ENCODE measurements at regions not wholly inside any gene's neighbourhood (a gene's known extent, or its start where the extent isn't known, plus 50 kb on each side); places are given as distances from the start of the nearest gene placed in this dataset.
"Not testable (repeated sequence)": the region's sequence is repeated elsewhere in the genome, so short reads cannot be mapped to it uniquely, and the experiment has no call there.

DNA sequence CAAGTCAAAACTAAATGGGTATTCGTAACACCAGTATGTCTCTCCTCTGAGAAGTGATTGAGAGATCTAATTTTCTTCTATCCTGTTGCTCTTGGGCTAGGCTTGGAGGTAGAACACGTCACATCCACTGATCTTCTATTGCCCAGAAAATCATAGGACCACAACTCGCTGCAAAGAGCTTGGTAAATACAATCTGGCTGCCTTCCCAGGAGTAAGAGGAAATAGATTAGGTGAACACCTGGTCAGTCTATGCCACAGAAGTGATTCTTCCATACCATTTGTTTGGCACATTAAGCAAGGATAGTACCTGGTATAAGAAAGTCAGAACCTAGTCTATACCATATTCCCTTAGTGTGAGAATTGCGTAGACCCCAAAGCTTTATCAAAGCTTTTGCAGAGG is 129.3 kb upstream of the PHYHIPL start:
- Histone ChIP-seq H3K27ac (no peak overlapping the region), H3K9me3 (no peaks in the 10 kb centered on the region), H3K4me2 (no peak overlapping the region), H3K4me3 (no peak overlapping the region), H3K4me1 (no peaks in the 10 kb centered on the region)
- ChIA-PET CTCF (interaction anchor here (1.3 kb wide), 1 partner anchor 95 kb away, joined by 3 read pairs; no protein-coding TSS in a partner anchor), POLR2A (no interaction called here)
- 55% methylated on average over 4 of the region's 4 CpGs for WGBS (ENCODE audit: missing lambda C conversion rate)
- no peak for TF ChIP-seq NFE2L2 (conservative IDR thresholded peaks at IDR 0.05; ENCODE audit: low read length)
- DNase-seq (ENCODE audit: low read depth in 1 of 2, low spot score in 1 of 2): no peak
- no peak for ATAC-seq
- FAIRE-seq: no peak

DNA sequence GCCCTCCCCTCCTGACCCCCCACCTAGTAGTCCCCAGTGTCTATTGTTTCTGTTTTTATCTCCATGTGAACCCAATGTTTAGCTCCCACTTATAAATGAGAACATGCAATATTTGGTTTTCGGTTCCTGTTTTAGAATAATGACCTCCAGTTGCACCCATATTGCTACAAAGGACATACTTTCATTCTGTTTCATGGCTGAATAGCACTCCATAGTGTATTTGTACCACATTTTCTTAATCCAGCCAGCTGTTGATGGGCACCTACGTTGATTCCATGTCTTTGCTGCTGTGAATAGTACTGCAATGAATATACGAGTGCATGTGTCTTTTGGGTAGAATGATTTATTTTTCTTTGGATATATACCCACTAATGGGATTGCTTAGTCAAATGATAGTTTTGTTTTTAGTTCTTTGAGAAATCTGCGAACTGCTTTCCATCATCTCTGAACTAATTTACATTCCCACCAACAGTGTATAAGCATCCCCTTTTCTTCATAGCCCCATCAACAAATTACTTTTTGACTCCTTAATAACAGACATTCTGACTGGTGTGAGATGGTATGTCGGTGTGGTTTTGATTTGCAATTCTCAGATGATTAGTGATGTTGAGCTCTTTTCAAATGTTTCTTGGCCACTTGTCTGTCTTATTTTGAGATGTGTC is 128.4 kb upstream of the PHYHIPL start:
- 62% methylated on average over 5 of the region's 5 CpGs for WGBS (ENCODE audit: missing lambda C conversion rate)
- H3K4me3 ChIP-seq: no peak overlapping the region
- no peaks in the 10 kb centered on the region for H3K9me3 ChIP-seq
- H3K27ac ChIP-seq: no peak overlapping the region
- POLR2A ChIA-PET: no interaction called here
- ATAC-seq: no peak
- no peaks in the 10 kb centered on the region for H3K4me1 ChIP-seq
- FAIRE-seq: no peak
- CTCF ChIA-PET: interaction anchor here (1.1 to 1.3 kb wide), 2 partner anchors 44 to 96 kb away, joined by 3 read pairs; no protein-coding TSS in a partner anchor
- DNase-seq (ENCODE audit: low read depth in 1 of 2, low spot score in 1 of 2): no peak
- no peak overlapping the region for H3K4me2 ChIP-seq
- TF ChIP-seq ZC3H11A (IDR thresholded peaks at IDR 0.05) (no peak), NPAS2 (CRISPR knock-in tag; IDR thresholded peaks at IDR 0.05; ENCODE audit: borderline replicate concordance) (no peak)
- TF ChIP-seq, protein P1, sequence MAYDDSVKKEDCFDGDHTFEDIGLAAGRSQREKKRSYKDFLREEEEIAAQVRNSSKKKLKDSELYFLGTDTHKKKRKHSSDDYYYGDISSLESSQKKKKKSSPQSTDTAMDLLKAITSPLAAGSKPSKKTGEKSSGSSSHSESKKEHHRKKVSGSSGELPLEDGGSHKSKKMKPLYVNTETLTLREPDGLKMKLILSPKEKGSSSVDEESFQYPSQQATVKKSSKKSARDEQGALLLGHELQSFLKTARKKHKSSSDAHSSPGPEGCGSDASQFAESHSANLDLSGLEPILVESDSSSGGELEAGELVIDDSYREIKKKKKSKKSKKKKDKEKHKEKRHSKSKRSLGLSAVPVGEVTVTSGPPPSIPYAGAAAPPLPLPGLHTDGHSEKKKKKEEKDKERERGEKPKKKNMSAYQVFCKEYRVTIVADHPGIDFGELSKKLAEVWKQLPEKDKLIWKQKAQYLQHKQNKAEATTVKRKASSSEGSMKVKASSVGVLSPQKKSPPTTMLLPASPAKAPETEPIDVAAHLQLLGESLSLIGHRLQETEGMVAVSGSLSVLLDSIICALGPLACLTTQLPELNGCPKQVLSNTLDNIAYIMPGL (CRISPR knock-in tag; IDR thresholded peaks at IDR 0.05; ENCODE audit: borderline replicate concordance): no peak
- TF ChIP-seq, protein P2, sequence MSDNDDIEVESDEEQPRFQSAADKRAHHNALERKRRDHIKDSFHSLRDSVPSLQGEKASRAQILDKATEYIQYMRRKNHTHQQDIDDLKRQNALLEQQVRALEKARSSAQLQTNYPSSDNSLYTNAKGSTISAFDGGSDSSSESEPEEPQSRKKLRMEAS (IDR thresholded peaks at IDR 0.05): no peak

DNA sequence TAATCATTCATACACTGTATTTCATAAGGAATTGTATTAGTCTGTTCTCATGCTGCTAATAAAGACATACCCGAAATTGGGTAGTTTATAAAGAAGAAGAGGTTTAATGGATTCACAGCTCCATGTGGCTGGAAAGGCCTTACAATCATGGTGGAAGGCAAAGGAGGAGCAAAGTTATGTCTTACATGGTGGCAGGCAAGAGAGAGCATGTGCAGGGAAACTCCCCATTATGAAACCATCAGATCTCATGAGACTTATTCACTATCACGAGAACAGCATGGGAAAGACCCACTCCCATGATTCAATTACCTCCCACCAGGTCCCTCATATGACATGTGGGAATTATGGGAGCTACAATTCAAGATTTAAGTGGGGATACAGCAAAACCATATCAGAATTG is 122.9 kb upstream of the PHYHIPL start:
- FAIRE-seq; POLR2A ChIA-PET; H3K4me3 ChIP-seq; DNase-seq (ENCODE audit: low read depth in 1 of 2, low spot score in 1 of 2); CTCF ChIA-PET; ATAC-seq; H3K4me1 ChIP-seq; H3K4me2 ChIP-seq; H3K9me3 ChIP-seq; H3K27ac ChIP-seq: not testable (repeated sequence)
- WGBS (ENCODE audit: missing lambda C conversion rate): 30% methylated on average over 2 of the region's 2 CpGs

DNA sequence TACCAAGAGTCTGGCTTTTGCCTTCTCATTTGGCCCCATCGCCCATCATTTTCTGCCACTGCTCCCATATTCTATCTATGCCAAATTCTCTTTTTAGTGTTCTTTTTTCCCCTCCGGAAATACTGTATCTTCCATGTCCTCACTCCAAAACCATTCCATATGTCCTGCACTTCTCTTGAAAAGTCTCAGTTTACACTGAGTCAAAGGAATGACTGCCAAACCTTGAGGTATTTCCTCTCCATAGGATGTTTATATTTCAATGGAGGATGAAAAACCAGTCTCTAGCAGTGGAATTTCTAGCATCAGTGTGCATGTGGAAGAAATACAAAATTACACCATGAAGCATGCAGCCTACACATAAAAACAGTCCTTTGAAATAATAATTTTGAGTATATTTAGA is 121.4 kb upstream of the PHYHIPL start:
- TF ChIP-seq GATA3 (IDR thresholded peaks at IDR 0.05; ENCODE audit: borderline replicate concordance) (no peak), FOSL2 (IDR thresholded peaks at IDR 0.05) (no peak), FOSL2 (CRISPR knock-in tag; IDR thresholded peaks at IDR 0.05) (no peak), POLR2AphosphoS2 (conservative IDR thresholded peaks at IDR 0.05; ENCODE audit: low read length) (no peak), POLR2A (IDR thresholded peaks at IDR 0.05; ENCODE audit: low read length) (no peak)
- TF ChIP-seq, protein P3, sequence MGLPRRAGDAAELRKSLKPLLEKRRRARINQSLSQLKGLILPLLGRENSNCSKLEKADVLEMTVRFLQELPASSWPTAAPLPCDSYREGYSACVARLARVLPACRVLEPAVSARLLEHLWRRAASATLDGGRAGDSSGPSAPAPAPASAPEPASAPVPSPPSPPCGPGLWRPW (IDR thresholded peaks at IDR 0.05): no peak
- DNase-seq (ENCODE audit: low read depth in 1 of 2, low spot score in 1 of 2) (no peak), FAIRE-seq (no peak), ATAC-seq (no peak)
- peaks cover 3% of the 10 kb centered on the region; the same call in 1 of the 3 replicates for H3K9me3 ChIP-seq
- no peak overlapping the region for H3K27ac ChIP-seq
- CTCF ChIA-PET: no interaction called here
- 73% methylated on average over 2 of the region's 2 CpGs for WGBS (ENCODE audit: missing lambda C conversion rate)
- POLR2A ChIA-PET: no interaction called here
- no peak overlapping the region for H3K4me2 ChIP-seq
- H3K4me3 ChIP-seq: no peak overlapping the region
- H3K4me1 ChIP-seq: no peaks in the 10 kb centered on the region

DNA sequence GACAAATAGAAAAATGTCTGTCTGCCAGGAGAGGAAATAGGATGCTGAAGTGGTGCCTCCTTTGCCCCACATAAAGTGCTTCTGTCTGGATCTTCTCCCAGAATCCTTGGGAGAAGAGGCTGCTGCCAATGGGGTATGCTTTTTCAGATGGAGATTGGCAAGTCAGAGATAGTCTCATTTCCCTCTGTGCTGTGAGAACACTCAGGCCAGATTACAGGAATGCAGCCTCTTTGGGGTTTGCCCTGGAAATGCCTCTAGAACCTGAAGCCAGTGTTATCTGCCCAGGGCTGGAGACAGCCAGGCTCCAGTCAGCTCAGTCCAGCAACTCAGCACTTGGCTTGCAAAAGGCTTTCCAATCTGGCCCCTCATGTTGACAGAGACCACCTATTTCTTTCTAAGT is 119.1 kb upstream of the PHYHIPL start:
- ChIA-PET CTCF (no interaction called here), POLR2A (no interaction called here)
- TF ChIP-seq KDM5A (IDR thresholded peaks at IDR 0.05) (no peak), EHF (CRISPR knock-in tag; IDR thresholded peaks at IDR 0.05) (no peak), NR3C1 (IDR thresholded peaks at IDR 0.05) (no peak), GATA3 (IDR thresholded peaks at IDR 0.05; ENCODE audit: borderline replicate concordance) (no peak), FOSL2 (IDR thresholded peaks at IDR 0.05) (no peak), FOSL2 (CRISPR knock-in tag; IDR thresholded peaks at IDR 0.05) (no peak), JUNB (IDR thresholded peaks at IDR 0.05) (no peak), TFCP2L1 (CRISPR knock-in tag; IDR thresholded peaks at IDR 0.05) (no peak), BHLHE40 (IDR thresholded peaks at IDR 0.05; ENCODE audit: low read depth, low read length) (no peak), PHF8 (IDR thresholded peaks at IDR 0.05; ENCODE audit: borderline replicate concordance, low read depth) (no peak), CHD4 (IDR thresholded peaks at IDR 0.05; ENCODE audit: borderline replicate concordance) (no peak), HOXB13 (CRISPR knock-in tag; IDR thresholded peaks at IDR 0.05; ENCODE audit: low read depth) (no peak), NFE2L2 (conservative IDR thresholded peaks at IDR 0.05; ENCODE audit: low read length) (no peak)
- TF ChIP-seq, protein P4, sequence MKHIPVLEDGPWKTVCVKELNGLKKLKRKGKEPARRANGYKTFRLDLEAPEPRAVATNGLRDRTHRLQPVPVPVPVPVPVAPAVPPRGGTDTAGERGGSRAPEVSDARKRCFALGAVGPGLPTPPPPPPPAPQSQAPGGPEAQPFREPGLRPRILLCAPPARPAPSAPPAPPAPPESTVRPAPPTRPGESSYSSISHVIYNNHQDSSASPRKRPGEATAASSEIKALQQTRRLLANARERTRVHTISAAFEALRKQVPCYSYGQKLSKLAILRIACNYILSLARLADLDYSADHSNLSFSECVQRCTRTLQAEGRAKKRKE (CRISPR knock-in tag; IDR thresholded peaks at IDR 0.05; ENCODE audit: low read depth): no peak
- TF ChIP-seq, protein P5, sequence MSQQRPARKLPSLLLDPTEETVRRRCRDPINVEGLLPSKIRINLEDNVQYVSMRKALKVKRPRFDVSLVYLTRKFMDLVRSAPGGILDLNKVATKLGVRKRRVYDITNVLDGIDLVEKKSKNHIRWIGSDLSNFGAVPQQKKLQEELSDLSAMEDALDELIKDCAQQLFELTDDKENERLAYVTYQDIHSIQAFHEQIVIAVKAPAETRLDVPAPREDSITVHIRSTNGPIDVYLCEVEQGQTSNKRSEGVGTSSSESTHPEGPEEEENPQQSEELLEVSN (IDR thresholded peaks at IDR 0.05; ENCODE audit: borderline replicate concordance, low read depth): no peak
- TF ChIP-seq, protein P6, sequence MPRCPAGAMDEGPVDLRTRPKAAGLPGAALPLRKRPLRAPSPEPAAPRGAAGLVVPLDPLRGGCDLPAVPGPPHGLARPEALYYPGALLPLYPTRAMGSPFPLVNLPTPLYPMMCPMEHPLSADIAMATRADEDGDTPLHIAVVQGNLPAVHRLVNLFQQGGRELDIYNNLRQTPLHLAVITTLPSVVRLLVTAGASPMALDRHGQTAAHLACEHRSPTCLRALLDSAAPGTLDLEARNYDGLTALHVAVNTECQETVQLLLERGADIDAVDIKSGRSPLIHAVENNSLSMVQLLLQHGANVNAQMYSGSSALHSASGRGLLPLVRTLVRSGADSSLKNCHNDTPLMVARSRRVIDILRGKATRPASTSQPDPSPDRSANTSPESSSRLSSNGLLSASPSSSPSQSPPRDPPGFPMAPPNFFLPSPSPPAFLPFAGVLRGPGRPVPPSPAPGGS (IDR thresholded peaks at IDR 0.05): no peak

More for the DNA sequence above, 119.1 kb upstream of the PHYHIPL start:
- no peak for ATAC-seq
- no peaks in the 10 kb centered on the region for H3K4me1 ChIP-seq
- H3K4me3 ChIP-seq: no peak overlapping the region
- H3K27ac ChIP-seq: no peak overlapping the region
- H3K4me2 ChIP-seq: no peak overlapping the region
- peaks cover 3% of the 10 kb centered on the region; the same call in 1 of the 3 replicates for H3K9me3 ChIP-seq
- no peak for FAIRE-seq
- no peak for DNase-seq (ENCODE audit: low read depth in 1 of 2, low spot score in 1 of 2)
